H9 (cell line): ENCODE measurements at regions not wholly inside any gene's neighbourhood (a gene's known extent, or its start where the extent isn't known, plus 50 kb on each side); places are given as distances from the start of the nearest gene placed in this dataset.

Experiments
- DNase-seq: peaks from one replicate; pipeline ENCODE4 v3.0.0-alpha.2; 2017
- H2AFZ ChIP-seq: one replicate; pipeline ENCODE4 v1.6.1; 2013; ENCODE audit warnings: mild to moderate bottlenecking, low read length, control low read depth, moderate library complexity
- H2AK5ac ChIP-seq: 2 replicates; pipeline ENCODE4 v1.6.1; 2013; ENCODE audit warnings: low read length, control low read depth, mixed read lengths; ENCODE audit not compliant: insufficient read length
- H2BK120ac ChIP-seq: one replicate; pipeline ENCODE4 v1.6.1; 2013; ENCODE audit warnings: low read depth, mild to moderate bottlenecking, low read length, control low read depth, inconsistent platforms; ENCODE audit not compliant: poor library complexity, severe bottlenecking
- H2BK12ac ChIP-seq: 2 replicates; pipeline ENCODE4 v1.6.1; 2013; ENCODE audit warnings: low read length, control low read depth, mixed read lengths, low read depth; ENCODE audit not compliant: insufficient read length
- H2BK15ac ChIP-seq: 2 replicates; pipeline ENCODE4 v1.6.1; 2013; ENCODE audit warnings: low read depth, low read length, control low read depth
- H2BK20ac ChIP-seq: one replicate; pipeline ENCODE4 v1.6.1; 2013; ENCODE audit warnings: low read depth, mild to moderate bottlenecking, low read length, control low read depth, inconsistent platforms; ENCODE audit not compliant: poor library complexity, severe bottlenecking
- H2BK5ac ChIP-seq: 2 replicates; pipeline ENCODE4 v1.6.1; 2013; ENCODE audit warnings: low read length, control low read depth, mixed read lengths; ENCODE audit not compliant: insufficient read length
- H3K14ac ChIP-seq: 2 replicates; pipeline ENCODE4 v1.6.1; 2013; ENCODE audit warnings: low read length, control low read depth; ENCODE audit not compliant: insufficient read depth
- H3K18ac ChIP-seq: 2 replicates; pipeline ENCODE4 v1.6.1; 2013; ENCODE audit warnings: low read depth, mild to moderate bottlenecking, mixed read lengths, low read length, control low read depth; ENCODE audit not compliant: insufficient read length
- H3K23ac ChIP-seq: 2 replicates; pipeline ENCODE4 v1.6.1; 2013; ENCODE audit warnings: low read length, control low read depth, mixed read lengths, low read depth; ENCODE audit not compliant: insufficient read length
- H3K23me2 ChIP-seq: 2 replicates; pipeline ENCODE4 v1.6.1; 2013; ENCODE audit warnings: low read depth, mild to moderate bottlenecking, mixed read lengths, low read length, control low read depth; ENCODE audit not compliant: insufficient read length, poor library complexity, severe bottlenecking
- H3K27ac ChIP-seq: 2 replicates; pipeline ENCODE4 v1.5.1; 2013; ENCODE audit warnings: low read length, control low read depth, mixed read lengths, low read depth; ENCODE audit not compliant: insufficient read length
- H3K27me3 ChIP-seq: 2 replicates; pipeline ENCODE4 v1.6.1; 2013; ENCODE audit warnings: low read length, control low read depth, inconsistent platforms; ENCODE audit not compliant: insufficient read depth
- H3K4ac ChIP-seq: 2 replicates; pipeline ENCODE4 v1.6.1; 2013; ENCODE audit warnings: low read depth, mild to moderate bottlenecking, control low read depth, inconsistent platforms, low read length, moderate library complexity
- H3K4me1 ChIP-seq: 2 replicates; pipeline ENCODE4 v1.6.1; 2013; ENCODE audit warnings: low read length, control low read depth, inconsistent platforms; ENCODE audit not compliant: insufficient read depth
- H3K4me2 ChIP-seq: 2 replicates; pipeline ENCODE4 v1.6.1; 2013; ENCODE audit warnings: low read length, control low read depth, mixed read lengths; ENCODE audit not compliant: insufficient read length, insufficient read depth
- H3K56ac ChIP-seq: 2 replicates; pipeline ENCODE4 v1.6.1; 2013; ENCODE audit warnings: low read depth, mild to moderate bottlenecking, mixed read lengths, low read length, control low read depth; ENCODE audit not compliant: insufficient read length
- H3K79me1 ChIP-seq: 2 replicates; pipeline ENCODE4 v1.6.1; 2013; ENCODE audit warnings: low read depth, mild to moderate bottlenecking, moderate library complexity, low read length, control low read depth, inconsistent platforms; ENCODE audit not compliant: insufficient read depth, poor library complexity, severe bottlenecking
- H3K79me2 ChIP-seq: 2 replicates; pipeline ENCODE4 v1.6.1; 2013; ENCODE audit warnings: low read length, control low read depth, inconsistent platforms; ENCODE audit not compliant: insufficient read depth
- H3K9ac ChIP-seq: 2 replicates; pipeline ENCODE4 v1.6.1; 2013; ENCODE audit warnings: low read length, control low read depth, mixed read lengths; ENCODE audit not compliant: insufficient read length; ENCODE audit errors: extremely low read depth
- H3K9me3 ChIP-seq: one replicate; pipeline ENCODE4 v1.6.1; 2013; ENCODE audit warnings: low read depth, low read length, inconsistent platforms; ENCODE audit not compliant: control insufficient read depth
- H3T11ph ChIP-seq: one replicate; pipeline ENCODE4 v1.6.1; 2013; ENCODE audit warnings: mild to moderate bottlenecking, low read length, control low read depth, inconsistent platforms
- H4K20me1 ChIP-seq: one replicate; pipeline ENCODE4 v1.6.1; 2013; ENCODE audit not compliant: control insufficient read depth, insufficient read length, insufficient read depth
- H4K5ac ChIP-seq: 2 replicates; pipeline ENCODE4 v1.6.1; 2013; ENCODE audit warnings: low read depth, mild to moderate bottlenecking, mixed read lengths, low read length, control low read depth; ENCODE audit not compliant: insufficient read length
- H4K8ac ChIP-seq: replicated peaks from 2 replicates; pipeline ENCODE4 v1.6.1; 2013; ENCODE audit warnings: low read length, control low read depth, mixed read lengths, low read depth; ENCODE audit not compliant: insufficient read length
- H4K91ac ChIP-seq: 2 replicates; pipeline ENCODE4 v1.6.1; 2013; ENCODE audit warnings: low read depth, mild to moderate bottlenecking, moderate library complexity, mixed read lengths, low read length, control low read depth; ENCODE audit not compliant: insufficient read length
- H3K27ac Mint-ChIP-seq, 3 experiments: 2 replicates in 2 of 3; 3 replicates in 1 of 3; pipeline ENCODE4 v1.8.0; 2020 to 2021; ENCODE audit warnings: mixed read lengths in 3 of 3, mild to moderate bottlenecking in 1 of 3, moderate library complexity in 1 of 3
- H3K27me3 Mint-ChIP-seq: 2 replicates; pipeline ENCODE4 v1.8.0; 2021; ENCODE audit warnings: low read depth, mild to moderate bottlenecking, moderate library complexity, mixed read lengths
- H3K36me3 Mint-ChIP-seq, 3 experiments: 2 replicates in 2 of 3; 3 replicates in 1 of 3; pipeline ENCODE4 v1.8.0; 2020 to 2021; ENCODE audit warnings: low read depth in 3 of 3, mixed read lengths in 3 of 3; ENCODE audit not compliant: insufficient read depth in 1 of 3
- H3K4me1 Mint-ChIP-seq, 2 experiments: 2 replicates each; pipeline ENCODE4 v1.8.0; 2020; ENCODE audit warnings: mixed read lengths in 2 of 2
- H3K4me3 Mint-ChIP-seq, 2 experiments: 2 replicates in 1 of 2; 3 replicates in 1 of 2; pipeline ENCODE4 v1.8.0; 2020 to 2021; ENCODE audit warnings: mild to moderate bottlenecking in 2 of 2, mixed read lengths in 2 of 2, moderate library complexity in 1 of 2
- H3K9me3 Mint-ChIP-seq, 2 experiments: 2 replicates in 1 of 2; 3 replicates in 1 of 2; pipeline ENCODE4 v1.8.0; 2020; ENCODE audit warnings: mild to moderate bottlenecking in 2 of 2, mixed read lengths in 2 of 2, moderate library complexity in 1 of 2
- WGBS: extraction: QIAGEN DNeasy Blood & Tissue Kit; methylation state at CpG from one replicate; pipeline ENCODE4 v1.1.7; 2013; ENCODE audit warnings: missing lambda C conversion rate, low lambda C conversion rate, mixed read lengths; ENCODE audit not compliant: insufficient read length; ENCODE audit errors: extremely low coverage; 5-methylcytosine and 5-hydroxymethylcytosine counted together
- TF ChIP-seq, protein P1 (sequence below): fragments of 200-600 bp; sonication (generic); conservative IDR thresholded peaks from 3 replicates; pipeline ENCODE4 v1.8.0; 2021; ENCODE audit warnings: antibody characterized with exemption, mild to moderate bottlenecking

DNA sequence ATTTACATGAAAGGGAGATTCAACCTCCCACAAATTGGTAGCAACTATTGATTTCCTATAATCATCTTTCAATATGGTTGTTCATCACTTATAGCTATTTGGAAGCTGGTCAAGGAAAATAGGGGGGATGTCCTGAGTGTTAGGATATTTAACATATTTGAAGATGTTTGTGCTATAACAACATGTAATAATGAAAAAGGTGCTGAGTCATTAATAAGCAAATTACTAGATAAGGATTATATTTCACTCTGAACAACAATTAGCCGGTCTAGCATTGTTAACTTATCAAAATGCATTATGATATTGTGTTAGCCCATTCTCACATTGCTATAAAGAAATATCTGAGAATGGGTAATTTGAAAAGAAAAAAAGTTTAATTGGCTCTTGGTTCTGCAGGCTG, 225.8 kb upstream of the ARPP21 start:
- Histone ChIP-seq H2AFZ (no peak overlapping the region), H2BK120ac (no peak overlapping the region), H2BK12ac (no peak overlapping the region), H2BK20ac (no peak overlapping the region), H2BK15ac (no peak overlapping the region), H4K91ac (no peak overlapping the region), H3K9me3 (no peaks in the 10 kb centered on the region), H3K14ac (no peak overlapping the region), H3K23ac (no peak overlapping the region), H3K79me1 (no peaks in the 10 kb centered on the region), H3K27ac (no peak overlapping the region), H2AK5ac (no peak overlapping the region), H3K4ac (no peak overlapping the region), H3K4me2 (no peak overlapping the region), H4K8ac (no peak overlapping the region), H3K56ac (no peak overlapping the region), H3K9ac (no peak overlapping the region), H3K27me3 (no peaks in the 10 kb centered on the region), H3T11ph (no peak overlapping the region), H3K79me2 (no peaks in the 10 kb centered on the region), H4K20me1 (no peaks in the 10 kb centered on the region), H3K18ac (no peak overlapping the region), H2BK5ac (no peak overlapping the region), H3K23me2 (no peaks in the 10 kb centered on the region), H3K4me1 (no peaks in the 10 kb centered on the region), H4K5ac (no peak overlapping the region)
- H3K27me3 Mint-ChIP-seq, result no peaks in the 10 kb centered on the region
- TF ChIP-seq, protein P1, sequence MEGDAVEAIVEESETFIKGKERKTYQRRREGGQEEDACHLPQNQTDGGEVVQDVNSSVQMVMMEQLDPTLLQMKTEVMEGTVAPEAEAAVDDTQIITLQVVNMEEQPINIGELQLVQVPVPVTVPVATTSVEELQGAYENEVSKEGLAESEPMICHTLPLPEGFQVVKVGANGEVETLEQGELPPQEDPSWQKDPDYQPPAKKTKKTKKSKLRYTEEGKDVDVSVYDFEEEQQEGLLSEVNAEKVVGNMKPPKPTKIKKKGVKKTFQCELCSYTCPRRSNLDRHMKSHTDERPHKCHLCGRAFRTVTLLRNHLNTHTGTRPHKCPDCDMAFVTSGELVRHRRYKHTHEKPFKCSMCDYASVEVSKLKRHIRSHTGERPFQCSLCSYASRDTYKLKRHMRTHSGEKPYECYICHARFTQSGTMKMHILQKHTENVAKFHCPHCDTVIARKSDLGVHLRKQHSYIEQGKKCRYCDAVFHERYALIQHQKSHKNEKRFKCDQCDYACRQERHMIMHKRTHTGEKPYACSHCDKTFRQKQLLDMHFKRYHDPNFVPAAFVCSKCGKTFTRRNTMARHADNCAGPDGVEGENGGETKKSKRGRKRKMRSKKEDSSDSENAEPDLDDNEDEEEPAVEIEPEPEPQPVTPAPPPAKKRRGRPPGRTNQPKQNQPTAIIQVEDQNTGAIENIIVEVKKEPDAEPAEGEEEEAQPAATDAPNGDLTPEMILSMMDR, result no peak
- no peaks in the 10 kb centered on the region for H3K36me3 Mint-ChIP-seq
- no peaks in the 10 kb centered on the region for H3K9me3 Mint-ChIP-seq
- H3K27ac Mint-ChIP-seq, result peak overlapping the region in 1 of 3 experiments; percentile 5; a peak in 1 of 7 replicates
- WGBS, result no CpG with 5 or more reads among the region's 1 CpG
- H3K4me3 Mint-ChIP-seq, result no peak overlapping the region
- H3K4me1 Mint-ChIP-seq, result no peaks in the 10 kb centered on the region
- no peak for DNase-seq
